HG02973 (cell line): ENCODE measurements at regions not wholly inside any gene's neighbourhood (a gene's known extent, or its start where the extent isn't known, plus 50 kb on each side); places are given as distances from the start of the nearest gene placed in this dataset.
"Not testable (repeated sequence)": the region's sequence is repeated elsewhere in the genome, so short reads cannot be mapped to it uniquely, and the experiment has no call there.

Source experiments
- ATAC-seq: cut with Tn5 transposase; IDR thresholded peaks from one replicate; pipeline ENCODE4 v1.9.1; 2021; ENCODE audit warnings: moderate library complexity; ENCODE audit not compliant: unreplicated experiment

DNA sequence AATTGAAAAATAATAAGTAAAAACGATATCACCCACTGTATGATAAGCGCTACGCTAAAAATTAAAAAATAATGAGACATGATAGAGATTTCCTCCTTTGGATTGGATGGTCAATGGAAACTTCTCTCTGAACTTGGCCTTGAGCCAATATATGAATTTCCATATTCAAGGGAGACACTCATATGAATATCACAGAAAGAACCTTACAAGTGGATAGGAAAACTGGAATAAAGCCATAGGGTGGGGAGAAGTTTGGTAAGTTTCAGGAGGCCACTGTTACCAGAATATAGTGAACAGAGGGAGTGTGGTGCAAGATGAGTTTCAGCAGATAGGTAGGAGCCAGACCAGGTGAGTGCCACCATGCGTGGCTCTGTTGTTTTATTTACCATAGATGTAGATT is 147.2 kb downstream of the SEM1 start:
- no peak for ATAC-seq

DNA sequence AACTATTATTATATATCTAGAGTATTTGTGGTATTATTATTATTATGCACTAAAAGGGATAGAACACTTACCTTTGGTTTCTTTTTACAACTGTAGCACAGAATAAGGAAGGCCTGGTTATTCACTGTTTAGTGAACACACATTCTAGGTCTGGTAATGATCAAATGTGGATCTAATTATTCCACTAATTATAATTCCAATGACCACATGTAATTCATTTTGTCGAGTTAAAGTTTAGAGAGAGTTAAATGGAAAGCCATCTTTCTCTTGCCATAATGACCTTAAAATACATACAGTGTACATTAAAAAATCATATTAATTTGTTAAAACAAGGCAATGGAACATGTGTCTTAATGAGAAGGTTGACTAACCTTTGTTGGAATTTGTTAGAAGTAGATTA is 147.8 kb downstream of the SEM1 start:
- ATAC-seq, result no peak

DNA sequence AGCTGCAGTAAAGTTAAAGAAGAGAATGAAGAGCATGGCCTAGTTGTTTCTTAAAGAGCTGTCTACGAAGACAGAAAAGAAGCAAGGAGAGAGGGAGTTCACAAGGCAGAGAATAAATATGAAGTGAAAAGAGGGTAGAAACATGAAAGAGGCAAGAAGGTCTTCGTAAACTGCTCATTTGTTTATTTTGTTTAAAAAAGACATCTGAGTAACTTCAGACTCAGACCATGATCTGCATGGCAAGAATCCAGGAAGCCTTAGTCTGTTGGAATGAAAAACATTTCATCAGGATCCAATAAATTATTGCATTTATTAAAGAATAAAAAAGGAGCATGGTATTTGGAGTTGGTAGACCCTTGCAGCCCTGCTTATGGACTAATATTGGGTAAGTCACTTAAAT is 151.1 kb downstream of the SEM1 start:
- ATAC-seq, result no peak

DNA sequence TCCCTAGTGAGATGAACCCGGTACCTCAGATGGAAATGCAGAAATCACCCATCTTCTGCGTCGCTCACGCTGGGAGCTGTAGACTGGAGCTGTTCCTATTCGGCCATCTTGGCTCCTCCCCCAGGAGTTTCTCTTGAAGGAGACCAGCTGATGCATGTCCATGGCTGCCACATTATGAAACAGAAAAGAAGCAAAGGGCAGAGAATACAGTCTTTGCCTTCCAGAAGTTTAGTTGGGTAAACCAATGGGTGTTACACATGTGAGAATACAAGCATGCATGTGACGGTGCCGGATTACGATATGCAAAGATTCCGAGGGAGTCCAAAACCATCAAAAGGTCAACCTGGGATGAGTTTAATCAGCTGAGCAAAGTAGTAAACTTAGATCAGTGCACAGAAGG is 151.6 kb downstream of the SEM1 start:
- ATAC-seq, result no peak

DNA sequence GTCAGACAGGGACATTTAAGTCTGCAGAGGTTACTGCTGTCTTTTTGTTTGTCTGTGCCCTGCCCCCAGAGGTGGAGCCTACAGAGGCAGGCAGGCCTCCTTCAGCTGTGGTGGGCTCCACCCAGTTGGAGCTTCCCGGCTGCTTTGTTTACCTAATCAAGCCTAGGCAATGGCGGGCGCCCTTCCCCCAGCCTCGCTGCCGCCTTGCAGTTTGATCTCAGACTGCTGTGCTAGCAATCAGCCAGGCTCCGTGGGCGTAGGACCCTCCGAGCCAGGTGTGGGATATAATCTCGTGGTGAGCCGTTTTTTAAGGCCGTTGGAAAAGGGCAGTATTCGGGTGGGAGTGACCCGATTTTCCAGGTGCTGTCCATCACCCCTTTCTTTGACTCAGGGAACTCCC is 152.0 kb downstream of the SEM1 start:
- ATAC-seq, result not testable (repeated sequence)

DNA sequence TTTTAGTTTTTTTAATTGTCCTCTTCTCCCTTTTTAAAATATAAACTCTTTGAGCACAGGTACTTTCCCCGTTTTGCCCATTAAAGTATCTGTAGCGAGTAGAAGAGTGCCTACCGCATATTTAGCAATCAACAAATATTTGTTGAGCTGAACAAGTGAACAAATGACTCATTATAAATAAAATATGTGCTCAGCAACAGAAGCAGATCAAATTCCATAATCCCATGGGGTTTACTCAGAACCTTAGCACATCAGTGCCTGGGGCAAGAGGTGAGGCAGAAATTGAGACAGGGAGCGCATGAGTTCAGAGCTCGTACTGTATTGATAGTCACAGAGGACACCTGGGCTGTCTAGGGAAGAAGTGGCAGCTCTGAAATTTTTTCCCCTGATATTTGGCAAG is 161.0 kb downstream of the SEM1 start:
- ATAC-seq, result no peak

DNA sequence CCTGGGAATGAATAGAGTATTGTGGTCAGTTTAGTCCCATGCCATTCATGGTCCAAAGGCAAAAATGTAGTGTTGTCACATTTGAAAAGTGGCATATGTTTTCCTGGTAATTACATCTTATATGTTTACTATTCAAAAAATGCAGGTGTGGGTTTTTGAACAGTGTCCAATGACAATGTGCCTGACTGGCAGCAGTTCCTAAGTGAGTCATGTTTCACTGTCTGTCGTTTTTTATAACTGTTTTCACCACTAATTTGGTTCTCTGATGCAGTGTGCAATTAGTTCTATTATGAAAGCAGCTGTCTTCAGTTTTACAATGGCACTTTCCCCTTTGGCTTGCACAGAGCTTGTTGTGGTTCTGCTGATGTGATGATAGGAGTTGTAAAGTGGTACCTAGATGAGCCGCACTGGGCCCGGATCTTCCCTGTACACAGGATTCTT is 162.3 kb downstream of the SEM1 start:
- no peak for ATAC-seq

DNA sequence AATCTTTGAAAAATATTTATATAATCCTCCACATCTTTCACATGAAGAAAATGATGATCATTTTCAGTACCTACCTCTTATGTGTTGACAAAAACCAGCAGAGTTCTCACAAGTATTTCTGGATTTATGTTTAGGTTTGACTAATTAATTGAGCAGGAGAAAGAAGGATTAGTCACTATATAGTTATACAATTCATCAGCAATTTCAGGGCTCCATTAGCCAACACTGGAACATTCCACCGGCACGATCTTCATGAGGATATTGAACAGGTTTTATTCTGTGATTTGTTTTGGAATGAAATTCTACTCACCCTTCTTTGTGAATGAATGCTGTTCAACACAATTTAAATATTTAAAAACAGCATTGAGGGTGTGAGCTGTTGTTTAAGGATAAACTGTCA is 163.2 kb downstream of the SEM1 start:
- no peak for ATAC-seq

DNA sequence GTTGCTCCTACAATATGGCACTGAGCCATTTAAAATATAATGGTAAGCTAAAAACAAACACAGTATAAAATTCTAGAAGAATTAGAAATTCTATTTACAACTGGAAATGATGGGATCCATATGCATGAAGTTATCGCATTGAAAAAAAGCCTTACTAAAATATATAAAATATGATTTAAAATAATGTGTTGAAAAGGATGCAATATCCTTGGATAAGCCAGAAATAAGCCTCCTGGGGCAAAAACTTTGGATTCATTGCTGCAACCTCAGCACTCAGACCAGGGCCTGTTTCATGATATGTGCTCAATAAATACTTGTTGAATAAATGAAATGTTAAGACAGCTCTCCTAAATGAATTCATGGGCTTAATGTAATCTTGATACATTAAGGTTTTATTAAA is 170.2 kb downstream of the SEM1 start:
- ATAC-seq, result no peak

DNA sequence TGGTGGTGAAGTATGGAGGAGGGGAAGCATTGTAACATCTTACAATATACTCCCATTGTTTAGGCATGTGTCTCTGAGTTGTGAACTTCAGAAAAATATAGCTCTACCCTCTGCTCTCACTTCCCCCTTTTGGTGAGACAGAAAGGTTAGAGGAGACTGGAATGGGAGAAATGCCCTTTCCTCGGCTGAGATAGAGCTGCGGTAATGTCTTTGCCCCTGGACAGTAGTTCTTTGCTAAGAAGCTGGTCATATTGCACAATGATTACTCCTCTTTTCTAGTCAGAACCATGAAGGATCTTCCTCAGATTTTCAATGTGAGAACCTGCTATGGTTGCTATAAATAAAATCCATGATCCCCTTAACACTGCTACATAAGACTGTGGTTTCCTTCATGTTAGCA is 171.0 kb downstream of the SEM1 start:
- no peak for ATAC-seq

DNA sequence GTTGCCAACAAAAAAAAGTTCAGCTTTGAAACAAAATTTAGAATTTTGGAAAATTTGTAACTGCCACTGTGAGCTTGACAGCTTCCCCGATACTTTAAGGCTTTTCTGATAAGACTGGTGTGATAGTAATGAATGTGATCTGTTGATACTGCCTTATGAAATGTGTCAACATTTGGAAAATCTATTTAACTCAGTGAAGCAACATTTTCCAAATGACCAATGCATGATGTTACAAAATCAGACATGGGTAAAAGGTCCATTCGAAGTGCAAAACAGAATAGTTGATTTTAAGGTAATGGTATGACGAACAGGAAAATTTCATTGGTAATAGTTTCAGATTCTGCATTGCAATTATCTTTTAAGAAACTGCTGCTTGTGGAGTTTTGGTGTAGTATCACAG is 175.4 kb downstream of the SEM1 start:
- ATAC-seq, result no peak

DNA sequence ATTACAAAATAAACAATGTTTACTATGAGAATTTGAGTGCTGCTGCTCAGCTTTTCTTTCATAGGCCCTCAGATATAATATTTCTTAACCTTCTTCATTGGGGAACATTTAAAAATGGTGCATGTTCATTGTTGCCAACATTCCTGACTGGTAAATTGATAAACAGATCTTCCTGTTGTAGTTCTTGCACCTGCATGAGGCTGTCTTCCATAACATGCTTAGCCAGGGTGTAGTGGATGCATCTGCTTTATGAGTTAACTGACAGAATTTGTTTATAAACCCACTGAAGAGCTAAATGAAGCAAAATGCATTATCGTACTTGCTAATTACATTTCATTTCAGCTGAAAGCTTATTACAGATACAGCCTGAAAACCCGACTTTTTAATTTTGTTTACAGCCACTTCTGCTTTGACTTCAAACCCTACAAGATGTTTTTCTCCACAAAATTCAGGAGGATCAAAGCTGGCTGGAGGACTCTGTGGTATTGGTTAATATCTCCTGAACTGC is 177.2 kb downstream of the SEM1 start:
- ATAC-seq, result no peak

DNA sequence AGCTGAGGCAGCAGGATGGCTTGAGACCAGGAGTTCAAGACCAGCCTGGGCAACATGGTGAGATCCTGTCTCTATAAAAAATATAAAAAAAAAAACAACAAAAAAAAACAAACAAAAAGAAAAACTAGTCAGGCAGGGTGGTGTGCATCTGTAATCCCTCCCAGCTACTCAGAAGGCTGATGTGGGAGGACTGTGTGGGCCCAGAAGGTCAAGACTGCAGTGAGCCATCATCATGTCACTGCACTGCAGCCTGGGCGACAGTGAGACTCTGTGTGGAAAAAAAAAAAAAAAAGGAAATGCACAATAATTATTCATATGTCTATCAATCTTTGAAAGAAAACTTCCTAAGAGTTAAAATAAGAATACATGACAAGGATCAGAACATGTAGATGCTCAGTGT is 178.3 kb downstream of the SEM1 start:
- ATAC-seq, result no peak

DNA sequence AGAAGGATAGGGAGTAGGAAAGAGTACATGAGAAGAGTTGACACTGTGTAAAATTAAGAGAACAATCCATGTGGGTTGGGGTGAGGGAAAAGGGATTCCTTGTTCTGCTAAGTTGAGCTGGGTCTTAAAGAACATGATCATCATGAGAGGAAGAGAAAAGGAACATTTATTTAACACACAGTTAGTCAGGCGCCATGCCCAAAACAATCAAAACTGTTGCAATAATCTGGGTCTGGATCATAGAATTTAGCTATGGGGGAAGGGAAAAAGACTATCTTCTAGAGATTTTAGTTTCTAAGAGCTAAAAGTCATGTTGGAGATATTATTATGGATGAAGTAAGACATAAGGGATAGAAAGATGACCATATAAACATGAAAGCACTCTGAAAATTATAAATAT is 178.9 kb downstream of the SEM1 start:
- ATAC-seq, result no peak

DNA sequence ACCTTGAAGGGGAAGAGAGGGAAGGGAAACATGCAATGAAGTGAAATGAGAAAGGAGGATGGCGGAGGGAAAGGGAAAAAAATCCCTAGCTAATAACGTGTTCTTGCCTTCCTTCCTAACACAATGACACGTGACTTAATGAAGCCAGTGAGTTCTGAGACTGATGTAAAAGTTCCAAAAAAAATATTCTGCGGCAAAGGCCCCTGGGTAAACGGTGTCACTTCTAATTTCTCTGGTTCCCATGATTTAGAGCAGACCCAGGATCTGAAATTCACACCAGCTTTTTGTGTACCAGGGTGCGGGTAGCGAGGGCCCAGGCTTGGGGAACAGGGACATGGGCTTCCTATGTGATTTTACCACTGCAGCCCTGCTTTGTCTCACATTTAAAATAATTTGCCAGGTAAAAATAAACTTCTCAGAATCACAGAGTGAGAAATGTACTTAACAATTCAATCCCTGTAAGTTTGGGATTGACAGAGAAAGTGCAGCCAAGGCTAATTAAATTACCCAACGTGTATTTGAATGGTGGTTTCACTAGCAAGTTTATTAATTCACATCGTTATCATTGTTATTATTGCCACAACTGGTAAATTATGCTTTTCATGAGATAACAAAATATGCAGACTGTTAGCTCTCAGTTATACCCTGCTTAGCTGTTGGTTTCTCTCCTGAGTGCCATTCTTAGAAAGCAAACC is 182.4 kb downstream of the SEM1 start:
- no peak for ATAC-seq

DNA sequence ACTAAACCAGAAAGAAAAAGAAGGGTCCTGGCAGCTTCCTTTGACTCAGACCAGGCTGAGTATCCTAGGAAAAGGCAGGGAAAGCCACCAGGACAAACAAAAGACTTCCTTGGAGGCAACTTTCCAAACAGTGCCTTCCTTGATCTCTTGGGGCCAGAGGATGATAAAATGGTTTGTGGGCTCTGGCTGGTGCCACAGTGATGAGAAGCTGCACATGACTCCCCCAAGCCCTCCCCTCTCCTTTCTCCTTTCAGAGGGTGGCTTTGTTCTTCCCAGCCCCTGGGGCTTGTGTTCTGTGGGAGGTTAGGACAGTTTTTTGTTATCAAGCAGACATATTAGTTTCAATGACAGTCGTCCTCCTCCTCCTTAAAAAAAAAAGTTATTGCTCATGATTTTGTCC is 183.2 kb downstream of the SEM1 start:
- ATAC-seq, result no peak

DNA sequence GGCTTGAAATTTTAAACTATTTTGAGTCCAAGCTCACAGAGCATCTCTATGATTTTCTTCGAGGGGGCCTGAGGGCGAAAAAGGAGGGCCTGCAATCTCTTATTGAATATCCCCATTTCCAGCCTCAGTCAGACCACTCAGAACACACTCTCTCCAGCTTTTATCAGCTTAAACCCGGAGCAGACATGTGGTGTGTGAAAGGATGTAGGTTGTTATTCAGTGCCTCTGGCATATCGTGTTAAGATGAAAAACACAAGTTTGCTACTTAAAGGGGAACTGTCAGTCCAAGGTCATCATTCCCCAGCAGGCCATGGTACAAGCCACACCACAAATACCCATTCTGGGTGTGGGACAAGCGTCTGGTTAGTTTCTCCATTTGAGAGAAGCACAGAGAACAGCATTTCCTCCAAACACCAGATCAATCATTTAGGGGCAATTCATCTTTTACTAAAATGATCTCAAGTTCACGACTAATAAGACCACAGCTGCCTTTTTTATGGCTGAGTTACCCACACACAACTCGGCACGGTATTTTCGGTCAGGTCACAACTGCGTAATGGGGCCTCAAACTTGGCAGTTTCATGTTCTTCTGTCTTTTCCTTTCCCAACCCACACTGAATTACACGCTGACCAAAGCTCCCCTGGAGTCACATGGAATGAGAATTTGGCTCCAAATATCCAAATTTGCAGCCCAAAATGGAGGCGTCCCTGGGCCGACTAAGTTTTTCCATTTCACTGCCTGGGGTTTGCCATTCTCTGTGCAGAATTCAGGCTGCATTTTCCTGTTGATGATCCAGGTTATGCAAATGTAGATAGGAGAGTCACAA is 188.4 kb downstream of the SEM1 start:
- no peak for ATAC-seq

DNA sequence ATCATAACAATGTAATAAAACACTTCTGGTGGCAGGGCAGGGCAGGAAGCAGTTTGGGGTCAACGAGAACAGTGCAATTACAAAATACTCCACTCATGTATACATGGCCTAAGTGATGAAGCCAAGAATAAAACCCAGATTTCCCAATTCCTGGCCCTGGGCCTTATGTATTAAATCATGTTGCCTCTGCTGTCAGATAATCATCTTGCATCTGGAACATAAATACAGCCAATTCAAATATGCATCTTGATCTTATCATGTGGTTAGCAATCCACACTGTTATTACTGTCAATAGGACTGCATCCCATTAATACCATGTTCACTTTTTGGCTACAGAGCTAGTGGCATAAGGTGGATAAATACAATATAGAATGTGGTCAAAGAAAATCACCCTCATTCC is 186.5 kb upstream of the SLC25A13 start:
- no peak for ATAC-seq

DNA sequence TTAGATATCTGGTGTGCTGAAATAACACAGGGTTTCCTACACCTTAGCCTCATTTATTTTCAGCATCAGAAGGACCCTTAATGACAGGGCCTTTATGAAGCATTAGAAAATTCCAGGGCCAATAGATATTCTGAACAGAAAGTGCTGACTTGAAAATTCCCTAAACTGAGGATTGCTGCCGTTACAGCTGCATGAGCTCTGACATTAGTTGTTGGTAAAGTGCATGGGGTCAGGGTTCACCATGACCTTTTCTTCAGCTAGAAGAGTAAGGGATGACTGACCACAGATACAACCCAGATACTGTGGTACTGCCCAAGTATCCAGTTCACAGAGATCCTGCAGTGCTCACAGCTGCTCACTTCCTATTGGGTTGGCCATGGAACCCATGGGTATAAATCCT is 181.7 kb upstream of the SLC25A13 start:
- no peak for ATAC-seq

DNA sequence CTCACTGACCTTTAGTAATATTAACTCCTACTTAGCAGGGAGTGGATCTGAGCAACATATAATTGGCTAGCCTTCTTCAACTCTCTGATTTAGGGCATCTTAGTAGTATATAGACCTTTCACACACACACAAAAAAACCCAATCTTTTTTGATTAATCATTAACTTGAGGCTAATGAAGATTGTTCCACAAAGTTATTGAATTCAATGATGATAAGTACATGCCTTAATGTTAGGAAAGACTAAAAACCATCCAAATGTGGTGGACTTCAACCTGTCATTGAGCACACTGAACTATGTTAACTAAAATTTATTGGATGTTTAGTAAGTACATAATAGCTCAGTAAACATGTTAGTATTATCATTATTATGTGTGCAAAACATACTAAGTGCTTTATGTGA is 179.4 kb upstream of the SLC25A13 start:
- no peak for ATAC-seq

DNA sequence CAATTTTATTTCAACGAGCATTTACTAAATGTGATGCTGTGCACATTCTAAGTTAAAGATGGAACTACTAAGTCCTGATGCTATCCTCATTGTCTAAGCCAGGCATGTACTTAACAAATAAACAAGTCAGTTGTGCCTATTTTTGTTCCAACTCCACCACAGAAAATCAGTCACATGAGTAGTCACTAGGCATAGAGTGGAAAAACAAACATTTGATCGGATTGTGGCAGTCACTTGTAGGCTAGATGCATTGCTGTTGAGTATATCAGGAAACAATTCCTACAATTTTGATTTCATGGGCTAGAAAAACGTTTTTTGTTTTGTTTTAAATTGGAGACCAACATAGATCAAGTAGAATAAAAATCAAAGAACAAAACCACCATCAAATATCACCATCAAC is 177.6 kb upstream of the SLC25A13 start:
- ATAC-seq, result no peak

DNA sequence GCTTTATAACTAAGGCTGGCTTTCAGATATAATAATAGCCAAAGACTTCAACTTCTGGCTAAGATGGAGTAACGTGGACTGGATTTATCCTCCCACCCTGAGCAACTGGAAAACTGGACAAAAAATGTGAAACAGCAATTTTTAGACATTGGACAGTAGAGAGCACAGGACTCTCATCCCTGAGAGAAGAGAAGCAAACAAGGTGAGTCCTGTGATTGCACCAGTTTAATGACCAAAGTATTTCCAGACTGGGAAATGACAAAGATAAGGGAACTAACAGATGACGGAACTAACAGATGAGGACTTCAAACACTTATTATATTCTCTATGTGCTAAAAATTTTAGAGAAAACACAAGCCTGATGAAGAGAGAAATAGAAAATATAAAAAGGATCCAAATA is 175.7 kb upstream of the SLC25A13 start:
- no peak for ATAC-seq
